BJ (cell line): ENCODE measurements at regions not wholly inside any gene's neighbourhood (a gene's known extent, or its start where the extent isn't known, plus 50 kb on each side); places are given as distances from the start of the nearest gene placed in this dataset.
"Not testable (repeated sequence)": the region's sequence is repeated elsewhere in the genome, so short reads cannot be mapped to it uniquely, and the experiment has no call there.

Experiments
- CTCF ChIA-PET: fragments of 350-600 bp; formaldehyde crosslinking; extraction: SDS; loops from one replicate; lab custom pipeline; 2021; ENCODE audit warnings: antibody characterized with exemption, inconsistent platforms; lab: Yijun Ruan, JAX
- POLR2A ChIA-PET: fragments of 300-600 bp; sonication (Branson Sonifier 250); formaldehyde crosslinking; extraction: SDS; loops from one replicate; lab custom pipeline; 2021; ENCODE audit warnings: antibody characterized with exemption; lab: Charles Lee
- DNase-seq: peaks from one replicate; pipeline ENCODE4 v3.0.0-alpha.2; 2011; ENCODE audit warnings: low read depth
- H3K27me3 ChIP-seq: 2 replicates; pipeline ENCODE4 v1.6.0; 2011; ENCODE audit warnings: low read length; ENCODE audit not compliant: control insufficient read depth, insufficient read depth
- H3K36me3 ChIP-seq: 2 replicates; pipeline ENCODE4 v1.5.1; 2011; ENCODE audit warnings: low read length; ENCODE audit not compliant: control insufficient read depth, insufficient read depth
- H3K4me3 ChIP-seq: 2 replicates; pipeline ENCODE4 v1.5.1; 2011; ENCODE audit warnings: low read depth, mild to moderate bottlenecking, control low read depth, low read length
- CTCF ChIP-seq: IDR thresholded peaks from 2 replicates; pipeline ENCODE4 v1.5.1; 2011; ENCODE audit warnings: low read depth, mild to moderate bottlenecking, control low read depth, inconsistent platforms, low read length, moderate library complexity; ENCODE audit not compliant: insufficient read depth

- ChIA-PET CTCF (interaction anchor here (0.9 to 1.0 kb wide), 2 partner anchors 9 to 22 kb away, joined by 4 read pairs; no protein-coding TSS in a partner anchor), POLR2A (no interaction called here)
- no peak overlapping the region for H3K4me3 ChIP-seq
- no peaks in the 10 kb centered on the region for H3K27me3 ChIP-seq
- TF ChIP-seq CTCF = no peak
- H3K36me3 ChIP-seq = no peaks in the 10 kb centered on the region
- peak; percentile 50 for DNase-seq
Measured at GRCh38 chr20:53805895-53806384, 212.3 kb upstream of the ZNF217 start.

- Histone ChIP-seq H3K27me3 (no peaks in the 10 kb centered on the region), H3K4me3 (no peak overlapping the region), H3K36me3 (no peaks in the 10 kb centered on the region)
- ChIA-PET CTCF (interaction anchor here (0.9 kb wide), 1 partner anchor 23 kb away, joined by 4 read pairs; no protein-coding TSS in a partner anchor), POLR2A (no interaction called here)
- no peak for TF ChIP-seq CTCF
- no peak for DNase-seq
Measured at GRCh38 chr20:53804920-53805894, 211.6 kb upstream of the ZNF217 start.

- DNase-seq, H3K4me3 ChIP-seq, H3K36me3 ChIP-seq, H3K27me3 ChIP-seq, CTCF ChIA-PET, POLR2A ChIA-PET: not testable (repeated sequence)
Measured at GRCh38 chr20:53804308-53804707, 210.7 kb upstream of the ZNF217 start.

- ChIA-PET POLR2A (no interaction called here), CTCF (no interaction called here)
- H3K27me3 ChIP-seq = no peaks in the 10 kb centered on the region
- no peak for TF ChIP-seq CTCF
- DNase-seq = no peak
- no peak overlapping the region for H3K4me3 ChIP-seq
- no peaks in the 10 kb centered on the region for H3K36me3 ChIP-seq
Measured at GRCh38 chr20:53803492-53804155, 210.0 kb upstream of the ZNF217 start.

GRCh38 chr20:53801609-53802370 lies 208.2 kb upstream of the ZNF217 start:
- Histone ChIP-seq H3K27me3 (no peaks in the 10 kb centered on the region), H3K4me3 (no peak overlapping the region), H3K36me3 (no peaks in the 10 kb centered on the region)
- ChIA-PET POLR2A (no interaction called here), CTCF (no interaction called here)
- no peak for TF ChIP-seq CTCF
- no peak for DNase-seq
